Breast epithelium (tissue), 3 donors: ENCODE measurements at regions not wholly inside any gene's neighbourhood (a gene's known extent, or its start where the extent isn't known, plus 50 kb on each side); places are given as distances from the start of the nearest gene placed in this dataset.

ENCODE experiments used
- CTCF ChIP-seq, 3 donors: fragments of 450-650 bp; IDR thresholded peaks; one replicate each; pipeline ENCODE4 v1.5.1; 2016 to 2017; ENCODE audit warnings: antibody characterized with exemption in 3 of 3, mild to moderate bottlenecking in 3 of 3, moderate library complexity in 3 of 3
- POLR2AphosphoS5 ChIP-seq, 3 donors: sonication (generic); formaldehyde crosslinking; IDR thresholded peaks; one replicate each; pipeline ENCODE4 v1.6.1; 2017; ENCODE audit warnings: antibody characterized with exemption in 3 of 3

- TF ChIP-seq CTCF (IDR thresholded peaks at IDR 0.05) (no peak), POLR2AphosphoS5 (IDR thresholded peaks at IDR 0.05) (no peak)
Measured at GRCh38 chr4:54498661-54499111, 159.1 kb upstream of the KIT start.
